ENCODE measurements at regions not wholly inside any gene's neighbourhood (a gene's known extent, or its start where the extent isn't known, plus 50 kb on each side); places are given as distances from the start of the nearest gene placed in this dataset.

DNA sequence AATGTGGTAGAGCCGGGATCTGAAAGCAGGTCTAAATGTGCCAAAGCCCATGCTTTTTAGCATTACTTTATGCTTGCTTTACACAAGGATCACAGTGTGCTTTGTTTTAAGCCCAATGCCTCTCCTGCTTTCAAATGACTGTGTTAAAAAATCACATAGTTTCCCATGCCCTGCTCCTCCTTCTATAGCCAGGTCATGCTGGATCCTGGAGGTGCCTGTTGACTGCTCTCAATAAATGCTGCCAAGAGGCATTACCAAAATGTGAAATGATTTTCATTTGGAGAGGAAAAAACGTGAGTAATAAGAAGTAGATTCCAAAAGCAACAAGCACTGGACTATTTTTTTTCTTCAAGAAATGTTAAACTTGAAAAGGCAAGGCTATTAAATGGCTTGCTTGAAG is 420.7 kb upstream of the USP24 start:
- no peak for DNase-seq

DNA sequence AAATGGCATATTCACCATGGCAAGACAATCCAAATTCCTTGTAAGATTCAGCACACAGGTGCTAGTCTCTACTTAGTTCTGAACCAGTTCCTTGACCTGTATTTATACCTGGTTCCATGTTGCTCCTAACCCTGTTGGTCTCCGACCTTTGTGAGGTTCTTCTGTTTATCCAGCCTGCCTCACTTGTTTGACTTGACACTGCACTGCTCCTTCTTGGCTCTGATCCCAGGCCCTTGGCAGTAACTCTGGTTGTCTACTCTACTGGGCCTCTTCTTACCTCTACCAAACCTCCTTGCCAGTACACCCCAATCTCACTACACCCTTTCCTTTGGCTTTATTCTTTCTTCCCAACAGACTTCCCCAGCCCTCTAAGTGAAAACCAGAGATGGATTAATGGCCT is 419.4 kb upstream of the USP24 start:
- no peak for DNase-seq

DNA sequence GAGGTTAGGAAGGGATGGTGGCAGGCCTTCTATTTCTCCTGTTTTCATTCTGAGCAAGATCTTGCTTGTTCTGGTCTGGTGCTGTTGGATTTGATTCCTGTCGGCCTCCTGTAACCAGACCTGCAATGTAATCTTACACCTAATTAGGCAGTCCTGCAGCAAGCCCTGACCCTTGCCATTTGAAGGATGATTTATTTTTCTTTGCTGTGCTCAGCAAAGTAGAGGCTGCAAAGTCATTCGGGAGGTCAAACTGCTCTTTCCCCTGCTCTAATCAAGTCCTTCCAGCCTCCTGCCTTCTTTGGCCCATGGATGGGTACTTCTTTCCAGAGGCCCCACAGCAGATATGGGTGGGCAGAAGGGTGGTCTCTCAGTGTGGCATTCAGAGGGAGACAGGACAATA is 417.7 kb upstream of the USP24 start:
- no peak for DNase-seq

DNA sequence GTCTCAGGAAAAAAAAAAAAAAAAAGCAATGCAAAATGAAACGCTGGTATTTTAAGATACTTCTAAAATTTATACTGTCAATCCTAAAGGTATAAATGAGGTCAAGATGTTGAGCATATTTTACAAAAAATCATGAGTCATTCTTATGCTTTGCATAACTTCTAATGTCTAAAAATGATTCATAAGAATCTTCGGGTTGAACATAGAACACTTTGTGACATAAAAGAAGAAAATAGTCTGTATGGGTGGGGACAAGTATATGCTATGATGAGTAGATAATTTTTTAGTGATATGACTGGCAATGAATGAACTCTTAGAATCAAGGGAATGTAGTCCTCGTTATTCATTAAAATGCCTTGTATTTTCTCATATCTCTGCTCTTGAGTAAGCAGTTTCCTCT is 416.9 kb upstream of the USP24 start:
- no peak for DNase-seq

DNA sequence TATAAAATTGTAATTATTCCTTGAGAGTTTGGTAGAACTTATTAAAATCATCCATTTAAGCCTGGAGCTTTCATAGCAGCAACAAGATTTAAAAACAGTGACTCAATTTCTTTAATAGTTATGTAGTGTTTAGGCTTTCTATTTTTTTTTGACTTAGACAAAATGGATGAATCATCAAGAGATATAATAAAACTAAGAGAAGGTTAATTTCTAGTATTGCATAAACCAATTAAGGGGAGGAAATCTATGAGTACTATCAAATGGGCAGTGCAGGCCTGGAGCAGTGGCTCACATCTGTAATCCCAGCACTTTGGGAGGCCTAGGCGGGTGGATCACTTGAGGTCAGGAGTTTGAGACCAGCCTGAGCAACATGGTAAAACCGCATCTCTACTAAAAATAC is 416.3 kb upstream of the USP24 start:
- no peak for DNase-seq

DNA sequence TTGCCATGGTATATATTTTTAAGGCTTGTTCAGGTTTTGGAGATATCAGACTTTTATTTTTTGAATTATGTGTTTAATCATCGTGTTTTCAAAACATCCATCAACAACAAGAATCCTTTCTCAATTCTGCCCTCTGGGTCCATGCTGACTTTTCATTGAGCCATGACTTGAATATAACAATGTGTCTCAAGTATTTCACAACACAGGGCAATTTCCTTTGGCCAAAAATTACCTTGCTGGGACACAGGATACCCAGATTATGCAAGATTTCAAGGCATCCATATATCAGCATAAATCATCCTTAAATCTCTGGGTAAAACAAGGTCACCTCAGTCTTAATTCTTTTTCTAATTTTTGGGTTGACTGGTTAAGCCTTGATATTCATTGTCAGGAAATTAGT is 411.2 kb upstream of the USP24 start:
- DNase-seq: no peak

DNA sequence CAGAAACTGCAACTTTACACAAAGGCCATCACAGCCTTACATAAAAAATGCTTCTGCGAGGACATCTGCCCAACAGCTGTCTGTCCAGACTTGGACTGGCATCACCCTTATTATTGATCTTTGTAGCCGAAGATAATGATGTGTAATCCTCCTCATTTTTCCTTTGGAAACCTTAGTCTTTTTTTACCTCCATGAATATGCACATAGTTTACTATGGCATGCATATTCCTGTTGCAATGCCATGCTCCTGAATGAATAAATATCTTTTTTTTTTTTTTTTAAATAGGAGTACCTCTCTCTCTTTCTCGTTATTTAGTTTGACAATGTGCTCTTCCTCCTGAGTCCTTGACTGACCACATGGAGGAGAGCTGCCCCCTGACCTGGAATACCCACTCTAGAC is 409.6 kb upstream of the USP24 start:
- no peak for DNase-seq

DNA sequence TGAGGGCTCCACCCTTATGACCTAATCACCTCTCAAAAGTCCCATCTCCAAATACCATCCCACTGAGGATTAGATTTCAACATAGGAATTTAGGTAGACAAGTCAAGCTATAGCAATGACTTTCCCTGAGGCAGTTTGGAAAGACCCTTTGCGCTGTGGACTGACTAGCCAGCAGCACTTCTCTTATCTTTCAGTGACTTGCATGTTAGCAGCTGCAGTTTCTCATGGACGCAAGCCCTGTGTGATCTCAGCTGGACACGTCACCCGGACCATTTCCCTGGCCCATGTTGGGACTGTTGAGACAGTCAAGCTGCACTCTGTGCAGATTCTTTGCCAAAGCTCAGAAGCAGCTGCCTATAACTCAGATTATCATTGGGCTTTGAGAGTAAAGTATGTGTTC is 408.1 kb upstream of the USP24 start:
- no peak for DNase-seq

DNA sequence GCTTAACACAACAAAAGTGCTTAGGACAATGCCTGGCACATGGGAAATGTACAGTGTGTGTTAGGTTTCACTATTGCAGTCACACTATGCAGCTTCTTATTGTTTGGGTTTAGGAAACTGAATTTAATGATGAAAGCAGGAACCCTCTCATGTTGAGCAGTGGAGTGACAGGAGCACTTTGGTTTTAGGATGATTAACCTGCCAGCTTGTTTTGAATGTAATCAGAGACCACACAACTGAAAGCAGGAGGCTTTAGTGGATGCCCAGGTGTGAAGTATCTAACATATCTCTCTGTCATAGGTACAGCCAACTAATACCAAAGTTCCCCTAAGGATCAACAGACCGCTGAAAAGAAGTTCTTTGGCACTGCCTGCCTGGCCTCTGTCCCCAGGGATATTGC is 406.9 kb upstream of the USP24 start:
- no peak for DNase-seq

DNA sequence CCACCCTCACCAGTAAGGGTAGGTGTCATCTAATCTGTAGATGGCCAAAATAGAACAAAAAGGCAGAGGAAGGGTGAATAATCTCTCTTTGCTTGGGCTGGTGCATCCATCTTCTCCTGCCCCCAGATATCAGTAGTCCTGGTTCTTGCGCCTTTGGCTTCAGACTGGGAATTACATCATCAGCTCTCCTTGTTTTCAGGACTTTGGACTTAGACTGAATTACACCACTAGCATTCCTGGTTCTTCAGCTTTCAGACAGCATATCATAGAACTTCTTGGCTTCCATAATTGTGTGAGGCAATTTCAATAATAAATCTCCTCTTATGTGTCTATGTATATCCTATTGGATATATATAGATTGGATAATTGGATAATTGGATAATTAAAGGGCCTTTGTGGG is 403.0 kb upstream of the USP24 start:
- DNase-seq: no peak

DNA sequence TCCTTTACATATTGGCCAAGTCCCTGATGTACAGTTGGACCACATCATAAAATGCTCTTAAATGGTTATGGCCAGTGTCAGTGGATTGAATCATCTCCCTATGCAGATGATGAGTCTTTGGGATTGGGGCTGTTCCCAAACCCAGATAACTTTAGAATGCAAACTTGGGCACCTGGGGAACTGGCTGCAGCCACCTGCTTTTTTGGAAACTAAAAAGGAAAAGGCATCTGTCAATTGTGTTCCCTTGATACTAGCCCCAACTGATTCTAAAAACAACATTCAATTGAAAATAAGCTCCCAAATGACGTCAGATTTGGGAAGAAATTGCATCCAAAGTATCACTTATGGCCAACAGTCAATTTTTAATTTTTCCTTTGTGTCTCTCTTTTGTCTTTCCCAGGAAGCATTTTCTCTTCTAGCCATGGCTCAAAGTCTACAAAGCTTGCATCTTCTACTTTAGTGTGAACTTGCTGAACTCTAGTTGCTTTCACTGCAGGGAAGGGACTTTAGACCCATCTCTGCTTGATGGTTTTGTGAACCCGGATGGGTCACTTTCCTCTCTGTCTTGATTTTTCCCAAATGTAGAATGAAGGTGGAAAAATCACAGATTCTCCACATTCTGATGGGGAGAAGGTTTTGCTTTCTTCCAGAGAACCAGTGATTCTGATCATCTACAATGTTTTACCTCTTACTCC is 402.3 kb upstream of the USP24 start:
- no peak for DNase-seq

DNA sequence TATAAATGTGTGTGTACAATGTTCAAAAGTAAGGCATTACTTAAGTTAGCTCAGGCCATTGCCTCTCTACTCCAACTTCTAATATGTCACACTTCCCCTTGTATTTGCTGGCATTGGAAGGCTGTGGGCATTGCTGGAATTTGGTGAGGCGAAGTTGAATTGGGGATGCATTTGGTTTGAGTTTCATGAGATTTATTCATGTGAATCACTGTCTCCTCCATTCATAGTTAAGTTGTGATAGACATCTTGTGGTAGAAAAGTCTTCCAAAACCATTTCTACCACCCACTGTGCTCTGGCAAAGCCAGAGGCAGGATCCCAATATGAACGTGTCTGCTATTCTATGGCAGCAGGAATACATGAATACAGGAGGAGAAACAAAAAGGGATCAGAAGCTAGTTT is 397.8 kb upstream of the USP24 start:
- DNase-seq: no peak

DNA sequence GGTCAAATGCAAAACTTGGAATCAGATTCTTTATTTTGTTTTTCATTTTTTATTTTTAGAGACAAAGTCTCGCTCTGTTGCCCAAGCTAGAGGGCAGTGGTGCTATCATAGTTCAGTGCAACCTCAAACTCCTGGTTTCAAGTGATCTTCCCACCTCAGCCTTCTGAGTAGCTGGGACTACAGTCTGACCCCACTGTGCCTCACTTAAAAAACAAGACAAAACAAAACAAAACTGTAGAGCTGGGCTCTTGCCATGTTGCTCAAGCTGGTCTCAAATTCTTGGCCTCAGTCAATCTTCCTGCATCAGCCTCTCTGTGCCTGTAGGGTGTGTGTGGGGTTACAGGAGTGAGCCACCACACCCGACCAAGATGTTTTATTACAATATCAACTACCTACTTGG is 396.0 kb upstream of the USP24 start:
- DNase-seq: no peak

DNA sequence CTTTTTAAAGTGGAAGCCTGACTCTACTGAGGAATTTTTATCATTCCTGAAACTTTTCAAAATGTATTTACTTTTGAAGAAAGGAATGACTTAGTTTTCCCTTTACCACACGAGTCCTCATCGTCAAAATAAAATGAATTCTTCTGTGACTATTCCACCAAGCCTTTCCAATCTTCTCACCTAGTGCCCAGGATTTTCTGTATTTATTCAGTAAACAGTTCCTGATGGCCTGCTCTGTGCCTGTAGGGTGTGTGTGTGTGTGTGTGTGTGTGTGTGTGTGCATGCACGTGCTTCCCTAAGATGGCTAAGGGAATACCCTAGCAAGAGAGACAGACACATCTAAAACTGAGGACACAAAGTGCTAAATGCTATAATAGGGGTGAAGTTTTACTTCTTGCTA is 395.0 kb upstream of the USP24 start:
- DNase-seq: no peak

DNA sequence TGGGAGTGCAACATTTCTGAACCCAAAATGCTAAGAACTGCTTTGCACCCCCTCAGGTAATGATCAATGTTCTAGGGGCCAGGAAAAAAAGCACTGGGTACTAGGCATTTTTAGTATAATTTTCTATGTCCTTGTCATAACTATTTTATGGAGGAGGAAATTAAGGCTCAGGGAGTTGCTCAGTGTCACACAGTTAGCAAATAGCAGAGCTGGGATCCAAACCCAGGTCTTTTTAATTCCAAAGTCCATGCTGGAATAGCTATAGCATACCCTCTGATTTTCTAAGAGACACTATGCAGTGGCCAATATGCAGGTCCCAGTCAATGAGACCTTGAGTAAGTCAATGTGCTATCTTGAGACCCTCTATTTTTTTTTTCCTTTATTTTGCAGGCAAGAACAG is 394.5 kb upstream of the USP24 start:
- DNase-seq: no peak

DNA sequence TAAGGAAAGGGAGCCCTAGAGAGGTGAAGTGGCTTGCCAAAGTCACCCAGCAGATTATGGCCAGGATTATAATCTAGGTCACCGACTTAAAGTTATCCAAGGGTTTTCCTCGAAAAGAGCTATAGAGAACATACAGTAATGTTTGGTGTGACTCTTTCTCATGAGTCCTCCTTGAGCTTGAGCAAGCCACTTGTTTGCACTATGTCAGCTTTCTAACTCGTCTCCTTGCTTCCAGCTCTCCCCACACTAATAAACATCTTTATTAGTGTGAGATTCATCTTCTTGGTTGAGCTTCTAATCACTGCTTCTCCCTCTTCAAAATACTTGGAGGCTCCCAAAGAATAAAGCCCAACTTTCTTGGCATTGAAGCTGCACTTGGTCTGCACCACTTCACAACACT is 390.0 kb upstream of the USP24 start:
- no peak for DNase-seq

DNA sequence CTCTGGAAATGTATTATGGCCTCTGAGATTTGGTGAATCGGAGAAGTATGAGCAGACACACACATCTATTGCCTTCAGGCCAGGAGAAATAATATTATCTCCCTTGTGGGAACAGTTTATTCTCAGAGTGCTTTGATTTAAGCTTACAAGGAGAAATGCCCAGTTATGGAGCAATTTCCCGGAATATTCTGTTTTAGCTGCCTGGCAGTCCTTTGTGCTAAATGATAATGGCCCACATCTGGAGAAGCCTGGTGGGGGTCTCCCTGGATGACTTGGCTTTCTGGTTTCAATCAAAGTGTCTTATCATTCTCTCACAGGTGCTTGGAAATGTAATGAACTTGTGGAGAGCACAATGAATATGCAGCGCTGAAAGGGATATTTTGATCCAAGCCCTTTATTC is 389.6 kb upstream of the USP24 start:
- DNase-seq: no peak

DNA sequence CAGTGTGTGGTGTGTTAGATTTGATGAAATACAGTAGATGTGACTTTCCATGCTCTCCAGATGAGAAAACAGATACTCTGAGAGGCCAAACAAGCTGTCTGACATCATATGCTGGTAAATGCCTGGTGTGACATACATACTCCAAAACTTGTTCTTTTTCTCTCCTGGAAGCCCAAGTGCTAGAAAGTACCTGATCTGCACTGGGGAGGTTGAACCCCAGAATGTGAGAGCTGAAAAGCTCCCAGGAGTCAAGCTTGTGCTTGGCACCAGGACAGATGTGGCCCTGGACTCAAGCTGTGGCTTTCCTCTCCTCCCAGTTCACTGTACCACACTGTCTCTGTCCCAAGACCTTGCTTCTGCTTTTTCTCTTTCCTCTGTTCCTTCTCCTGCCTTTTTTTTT is 389.0 kb upstream of the USP24 start:
- DNase-seq: no peak

DNA sequence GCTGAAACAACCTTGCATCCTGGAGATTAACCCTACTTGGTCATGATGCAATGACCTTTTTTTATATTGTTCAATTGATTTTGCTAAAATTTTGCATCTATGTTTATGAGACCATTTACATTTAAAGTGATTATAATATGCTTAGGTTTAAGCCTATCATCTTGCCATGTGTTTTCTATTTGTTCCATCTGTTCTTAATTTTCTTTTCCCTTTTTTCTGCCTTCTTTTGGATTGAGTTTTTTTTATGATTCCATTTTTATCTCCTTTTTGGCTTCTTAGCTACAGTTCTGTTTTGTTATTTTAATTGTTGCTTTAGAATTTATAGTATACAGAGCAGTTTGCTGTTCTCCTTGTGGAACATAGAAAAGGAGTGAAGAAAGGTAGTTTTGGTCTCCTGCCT is 385.1 kb upstream of the USP24 start:
- DNase-seq: no peak

DNA sequence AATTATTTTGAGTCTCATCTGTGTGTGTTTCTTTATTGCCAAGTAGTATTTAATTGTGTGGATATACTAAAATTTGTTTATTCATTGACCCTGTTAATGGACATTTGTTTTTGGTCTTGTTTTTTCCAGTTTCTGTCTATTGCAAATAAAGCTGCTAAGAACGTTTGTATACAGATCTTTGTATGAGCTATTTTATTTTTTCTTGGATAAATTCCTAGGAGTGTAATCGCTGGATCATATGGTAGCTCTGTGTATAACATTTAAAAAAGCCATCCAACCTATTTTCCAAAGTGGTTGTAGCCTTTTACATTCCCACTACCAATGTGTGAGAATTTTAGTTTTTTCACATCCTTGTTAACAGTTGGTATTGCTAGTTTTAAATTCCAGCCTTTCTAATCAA is 382.7 kb upstream of the USP24 start:
- no peak for DNase-seq

DNA sequence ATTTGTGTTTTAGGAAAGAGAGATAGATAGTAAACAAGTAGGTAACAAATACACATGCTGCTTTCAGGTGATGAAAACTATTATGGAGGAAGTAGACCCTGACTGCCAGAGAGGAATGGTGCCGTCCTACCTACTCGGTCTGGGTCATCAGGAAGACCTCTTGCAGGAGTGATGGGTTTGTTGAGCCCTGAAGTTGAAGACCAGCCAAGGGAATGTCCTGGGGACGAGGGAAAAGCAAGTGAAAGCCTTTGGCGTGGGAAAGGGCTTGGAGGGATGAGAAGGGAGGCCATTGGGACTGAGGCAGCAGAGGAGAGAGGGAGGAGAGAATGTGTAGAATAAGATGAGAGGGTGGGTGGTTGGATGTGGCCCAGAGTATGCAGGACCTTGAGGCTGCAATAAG is 379.5 kb upstream of the USP24 start:
- DNase-seq: no peak

DNA sequence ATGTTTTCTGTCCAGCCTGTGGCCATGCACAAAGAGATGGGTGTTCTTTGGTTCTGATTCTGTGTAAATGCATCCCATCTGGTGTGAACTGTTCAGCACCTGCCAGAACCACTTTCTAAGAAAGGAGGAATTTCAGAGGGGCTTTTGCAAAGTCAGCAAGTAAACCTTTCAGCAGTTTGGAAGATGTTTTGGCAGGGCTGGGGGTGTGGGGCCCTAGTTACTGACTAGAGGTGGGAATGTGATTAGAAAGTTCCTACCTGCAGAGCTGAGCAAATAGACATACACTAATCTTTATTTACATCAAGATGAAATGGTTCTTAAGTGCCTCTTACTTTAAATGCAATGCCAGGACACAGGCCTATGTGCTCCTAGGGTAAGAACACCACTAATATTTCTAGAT is 378.1 kb upstream of the USP24 start:
- no peak for DNase-seq

DNA sequence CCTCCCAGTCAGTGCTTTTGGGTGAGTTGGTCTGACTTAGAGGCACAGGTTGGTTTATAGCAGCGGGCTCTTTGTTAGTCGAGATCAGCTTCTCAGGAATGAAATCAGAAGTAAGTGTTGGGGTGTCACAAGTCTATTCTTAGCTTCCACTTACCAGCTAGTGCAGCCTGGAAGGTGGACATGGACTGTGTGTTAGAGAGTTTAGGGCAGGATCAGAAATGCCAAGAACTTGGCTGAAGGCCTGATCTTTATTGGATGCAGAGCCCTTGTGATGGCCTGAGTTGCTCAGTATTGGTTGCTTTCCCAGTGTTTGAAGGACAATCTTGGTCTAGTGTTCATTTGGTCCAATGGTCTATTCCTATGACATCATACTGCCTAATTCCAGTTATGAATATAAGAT is 377.0 kb upstream of the USP24 start:
- no peak for DNase-seq

DNA sequence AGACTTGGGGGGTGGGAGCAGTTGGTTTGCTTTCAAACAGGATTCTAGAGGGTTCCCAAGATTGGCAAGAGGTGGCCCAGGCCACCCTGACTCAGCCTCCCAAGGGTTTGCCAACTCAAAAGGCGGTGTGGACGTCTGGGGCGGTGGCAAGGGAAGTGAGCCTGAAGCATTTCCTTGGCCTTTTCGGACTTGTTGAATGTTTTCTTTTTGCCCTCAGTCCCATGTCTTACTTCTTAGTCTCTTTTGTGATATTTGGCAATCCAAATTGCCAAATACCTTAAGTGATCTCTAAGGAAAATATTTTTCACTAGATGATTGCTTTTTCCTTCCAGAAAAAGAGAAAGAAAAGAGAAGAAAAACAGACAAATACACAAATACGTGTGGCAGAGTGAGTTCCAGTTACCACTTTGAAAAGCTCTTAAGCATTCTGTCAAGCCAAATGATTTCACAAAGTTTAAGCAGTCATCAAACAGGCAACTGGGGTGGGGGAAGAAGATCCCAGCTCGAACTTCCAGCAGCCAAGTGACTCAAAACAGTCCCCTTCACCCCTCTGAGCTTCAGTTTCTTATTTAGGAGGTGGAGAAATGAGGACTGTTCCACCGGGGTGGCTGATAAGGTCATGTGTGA is 374.6 kb upstream of the USP24 start:
- DNase-seq: no peak

DNA sequence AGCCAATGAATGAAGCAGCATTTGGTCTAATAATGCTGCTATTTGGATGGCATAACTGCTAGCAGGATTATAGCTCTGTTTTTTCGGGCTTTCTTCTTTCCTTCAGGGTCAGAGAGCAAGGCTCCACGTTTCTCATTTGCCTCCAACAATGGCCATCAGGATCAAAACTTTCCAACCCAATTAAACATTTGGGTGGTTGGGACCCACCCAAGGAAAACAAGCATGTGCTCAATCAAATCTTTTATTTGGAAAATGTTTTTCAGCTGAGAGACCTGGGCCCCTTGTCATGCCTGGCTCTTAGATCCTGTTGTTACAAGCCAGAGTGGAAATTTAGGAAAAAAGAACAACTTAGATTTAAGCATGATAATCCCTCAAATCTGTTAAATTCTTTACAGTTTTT is 373.1 kb upstream of the USP24 start:
- no peak for DNase-seq

Data from activated effector memory CD4-positive, alpha-beta T cell treated with Interleukin-2 at 50 U/mL for 16 hours (primary cell).